Small intestine (tissue), 7 donors: ENCODE measurements at regions not wholly inside any gene's neighbourhood (a gene's known extent, or its start where the extent isn't known, plus 50 kb on each side); places are given as distances from the start of the nearest gene placed in this dataset.

Experiments used
- DNase-seq, 2 donors: peaks; one replicate each; pipeline versions ENCODE4 v3.0.0 to v3.0.0-alpha.2; 2013
- FAIRE-seq: peaks from 2 replicates; lab custom pipeline; 2012; peaks lifted over from hg19 to GRCh38; lab: Jason Lieb, UNC
- H3K27ac ChIP-seq, 3 donors: one replicate each; pipeline ENCODE4 v1.5.1; 2013; ENCODE audit warnings: low read length in 2 of 3, mild to moderate bottlenecking in 2 of 3, control low read depth in 1 of 3, inconsistent platforms in 1 of 3, low read depth in 1 of 3, moderate library complexity in 1 of 3
- H3K27me3 ChIP-seq, 3 donors: one replicate each; pipeline ENCODE4 v1.6.1; 2013; ENCODE audit warnings: low read length in 3 of 3, inconsistent platforms in 1 of 3; ENCODE audit not compliant: control insufficient read depth in 3 of 3, insufficient read depth in 3 of 3
- H3K36me3 ChIP-seq, 3 donors: one replicate each; pipeline ENCODE4 v1.6.1; 2013; ENCODE audit warnings: low read length in 3 of 3, inconsistent platforms in 1 of 3, low read depth in 1 of 3, mild to moderate bottlenecking in 1 of 3, moderate library complexity in 1 of 3; ENCODE audit not compliant: control insufficient read depth in 3 of 3, insufficient read depth in 2 of 3
- H3K4me1 ChIP-seq, 3 donors: one replicate each; pipeline ENCODE4 v1.6.1; 2013; ENCODE audit warnings: low read length in 2 of 3, inconsistent platforms in 1 of 3, low read depth in 1 of 3, mild to moderate bottlenecking in 1 of 3, moderate library complexity in 1 of 3; ENCODE audit not compliant: control insufficient read depth in 3 of 3, insufficient read depth in 2 of 3
- H3K4me3 ChIP-seq, 3 donors: one replicate each; pipeline ENCODE4 v1.5.1; 2013; ENCODE audit warnings: low read length in 3 of 3, control low read depth in 1 of 3, inconsistent platforms in 1 of 3, low read depth in 1 of 3, mild to moderate bottlenecking in 1 of 3, moderate library complexity in 1 of 3
- H3K9me3 ChIP-seq, 2 donors: one replicate each; pipeline ENCODE4 v1.6.1; 2013; ENCODE audit warnings: low read depth in 1 of 2, low read length in 1 of 2; ENCODE audit not compliant: control insufficient read depth in 2 of 2, insufficient read depth in 1 of 2
- WGBS, 3 donors: extraction: QIAGEN DNeasy Blood & Tissue Kit; methylation state at CpG; one replicate each; pipeline ENCODE4 v1.1.7; 2013; 5-methylcytosine and 5-hydroxymethylcytosine counted together
- donor health status: healthy with polysubstance abuse.
- donor health status: control.
- donor health status: control.
- donor health status: Bipolar disorder and iron deficiency.
- donor health status: healthy.

DNA sequence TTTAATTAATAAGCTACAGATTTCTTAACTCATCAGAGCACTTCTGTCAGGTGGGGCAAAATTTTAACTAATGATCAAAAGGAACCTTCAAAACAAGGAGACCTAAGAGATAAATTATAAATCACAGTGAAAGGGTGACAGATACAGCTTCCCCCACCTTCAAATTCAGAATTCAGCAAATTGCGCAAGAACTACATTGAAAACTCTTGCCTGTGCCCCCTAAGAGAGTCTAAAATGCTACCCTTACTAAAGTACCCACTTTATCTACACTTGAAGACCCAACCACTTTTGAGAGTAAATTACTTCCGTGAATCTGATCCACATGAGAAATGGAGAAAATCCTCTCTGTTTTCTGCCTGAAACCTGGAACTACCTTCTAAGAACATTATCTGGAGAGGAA is 324.9 kb downstream of the PAX3 start:
- no peaks in the 10 kb centered on the region for H3K4me1 ChIP-seq
- FAIRE-seq (no peak), DNase-seq (no peak)
- no peaks in the 10 kb centered on the region for H3K9me3 ChIP-seq
- 90 to 95% (median 91%) methylated on average over 2 of the region's 2 CpGs for WGBS, 3 donors
- H3K4me3 ChIP-seq: no peak overlapping the region
- no peaks in the 10 kb centered on the region for H3K27me3 ChIP-seq
- H3K27ac ChIP-seq: no peak overlapping the region
- no peaks in the 10 kb centered on the region for H3K36me3 ChIP-seq

DNA sequence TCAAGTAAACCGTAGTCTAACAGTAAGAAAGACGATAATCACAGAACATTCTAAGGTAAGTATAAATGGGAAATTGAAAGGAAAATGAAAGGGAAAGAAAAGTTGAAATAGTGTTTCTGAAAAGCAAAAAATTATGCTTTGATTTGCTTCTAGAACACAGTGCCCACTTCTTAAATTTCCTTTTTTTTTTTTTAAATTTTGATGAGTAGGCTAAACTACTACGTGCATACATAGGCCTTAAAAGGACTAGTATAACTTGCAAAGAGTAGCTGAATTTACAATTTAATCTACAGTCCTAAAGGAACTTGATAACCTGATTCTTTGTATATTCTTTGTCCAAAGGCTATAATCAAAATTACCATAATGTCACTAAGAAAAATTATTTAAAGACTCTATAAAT is 325.3 kb downstream of the PAX3 start:
- no peak overlapping the region for H3K4me3 ChIP-seq
- H3K27ac ChIP-seq: no peak overlapping the region
- H3K27me3 ChIP-seq: no peaks in the 10 kb centered on the region
- FAIRE-seq (no peak), DNase-seq (no peak)
- H3K36me3 ChIP-seq: no peaks in the 10 kb centered on the region
- H3K9me3 ChIP-seq: no peaks in the 10 kb centered on the region
- WGBS, 3 donors: 87 to 94% (median 91%) methylated on average over 3 of the region's 3 CpGs
- H3K4me1 ChIP-seq: no peaks in the 10 kb centered on the region

DNA sequence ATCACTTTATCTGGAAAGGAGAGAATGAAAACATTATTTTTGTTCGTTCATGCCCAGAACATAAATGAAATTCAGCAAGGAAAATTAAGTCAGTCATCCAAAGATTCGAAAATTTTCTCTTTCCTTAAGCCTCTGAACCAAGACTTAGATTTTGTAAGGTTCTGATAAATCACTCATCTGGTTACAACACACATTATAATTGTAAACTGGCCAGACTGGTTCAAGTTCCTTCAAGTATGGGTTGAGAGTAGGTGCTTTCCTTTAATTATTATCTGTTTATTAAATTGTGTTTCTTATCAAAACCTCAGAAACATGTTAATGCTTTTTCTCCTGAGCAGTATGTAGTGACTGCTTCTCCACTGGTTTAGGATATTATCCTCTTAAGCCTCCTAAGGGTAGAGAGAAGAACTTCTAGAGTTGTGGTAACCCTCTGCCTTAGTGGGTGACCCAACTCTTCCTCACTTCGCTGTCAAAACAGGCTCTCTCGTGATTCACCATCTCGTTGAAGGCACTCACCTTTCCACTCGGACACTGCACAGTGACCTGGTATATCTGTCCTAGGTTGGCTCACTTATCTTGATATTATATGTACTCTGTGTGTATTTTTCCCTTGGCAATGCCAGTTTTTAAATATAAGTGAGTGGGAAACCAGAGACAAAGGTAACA is 325.9 kb downstream of the PAX3 start:
- FAIRE-seq (no peak), DNase-seq (no peak)
- Histone ChIP-seq H3K36me3 (no peaks in the 10 kb centered on the region), H3K4me3 (no peak overlapping the region), H3K27ac (no peak overlapping the region), H3K27me3 (no peaks in the 10 kb centered on the region), H3K9me3 (no peaks in the 10 kb centered on the region), H3K4me1 (no peaks in the 10 kb centered on the region)
- 66 to 81% (median 74%) methylated on average over 6 of the region's 6 CpGs for WGBS, 3 donors

DNA sequence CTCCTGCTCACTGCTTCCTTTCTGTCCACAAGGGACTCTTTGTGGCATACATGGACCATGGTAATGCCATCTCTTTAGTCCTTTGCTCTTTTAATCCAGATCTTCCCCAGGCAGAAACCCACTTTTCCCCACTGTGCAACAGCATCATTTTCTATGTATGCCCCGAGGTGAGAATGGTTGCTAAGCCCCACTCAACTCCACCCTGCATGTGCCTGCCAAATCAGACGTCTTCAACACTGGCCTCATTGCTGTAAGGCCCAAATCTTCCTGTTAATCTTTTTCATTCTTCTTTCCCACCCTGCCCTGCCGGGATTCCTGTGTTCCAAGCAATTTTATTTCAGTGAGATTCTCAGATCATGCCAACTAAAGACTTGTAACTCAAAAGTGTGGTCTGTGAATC is 328.4 kb downstream of the PAX3 start:
- Histone ChIP-seq H3K27me3 (no peaks in the 10 kb centered on the region), H3K4me3 (no peak overlapping the region), H3K36me3 (no peaks in the 10 kb centered on the region), H3K9me3 (no peaks in the 10 kb centered on the region), H3K4me1 (no peaks in the 10 kb centered on the region), H3K27ac (no peak overlapping the region)
- FAIRE-seq (no peak), DNase-seq (no peak)
- 37 to 45% (median 38%) methylated on average over 3 of the region's 3 CpGs for WGBS, 3 donors

DNA sequence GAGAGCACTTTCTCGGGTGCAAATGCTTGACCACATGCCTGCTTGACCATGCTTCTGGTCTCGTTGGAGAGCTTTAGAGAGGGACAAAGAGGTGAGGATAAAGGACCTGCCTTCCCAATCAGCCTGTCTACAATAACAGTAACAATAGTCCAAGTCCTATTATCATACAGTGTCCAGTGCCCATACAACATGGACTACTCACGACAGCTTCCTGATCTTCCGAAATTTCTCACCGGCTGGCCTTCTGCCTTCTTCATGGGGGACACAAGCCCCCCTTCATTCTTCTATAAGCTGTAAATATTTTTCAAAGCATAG is 329.0 kb downstream of the PAX3 start:
- 68 to 76% (median 69%) methylated on average over 5 of the region's 5 CpGs for WGBS, 3 donors

DNA sequence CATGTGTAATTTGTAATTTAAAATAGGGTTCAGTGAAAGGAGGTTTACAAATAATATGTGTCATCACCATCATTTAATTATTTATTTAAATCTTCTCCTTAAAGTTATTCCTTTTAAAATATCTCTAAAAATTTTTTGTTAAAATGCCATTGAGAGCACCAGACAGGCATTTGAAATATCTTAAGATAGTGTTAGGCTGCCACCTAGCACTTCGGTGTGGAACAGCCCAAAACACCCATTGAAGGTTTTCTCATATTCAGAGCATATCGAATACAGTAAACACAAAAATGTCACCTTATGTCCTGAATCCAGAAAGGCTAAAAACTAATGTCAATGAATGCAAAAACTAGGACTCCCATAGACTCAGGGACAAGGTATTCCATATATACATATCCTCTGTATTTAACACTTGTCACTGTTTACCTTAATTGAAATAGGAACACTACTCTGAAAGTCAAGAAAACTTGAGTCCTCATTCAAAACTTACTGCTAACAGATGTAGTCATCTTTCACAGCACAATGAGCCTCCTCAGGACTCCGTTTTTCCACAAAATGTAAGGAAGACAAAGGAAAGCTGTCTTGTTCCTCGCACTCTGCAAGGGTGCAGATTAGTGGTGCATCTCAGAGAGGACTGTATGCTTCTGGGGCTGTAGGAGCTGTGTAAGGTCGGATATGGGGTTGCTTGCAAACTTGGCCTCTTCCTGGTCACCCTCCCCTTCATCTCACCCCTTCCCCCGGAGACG is 329.5 kb downstream of the PAX3 start:
- H3K4me1 ChIP-seq: no peaks in the 10 kb centered on the region
- FAIRE-seq: no peak
- H3K27me3 ChIP-seq: no peaks in the 10 kb centered on the region
- H3K36me3 ChIP-seq: no peaks in the 10 kb centered on the region
- no peaks in the 10 kb centered on the region for H3K9me3 ChIP-seq
- 44 to 46% (median 45%) methylated on average over 7 of the region's 7 CpGs for WGBS, 3 donors
- H3K27ac ChIP-seq: no peak overlapping the region
- no peak overlapping the region for H3K4me3 ChIP-seq
- DNase-seq: peak in 1 of 2 donors; percentile 46

More for the DNA sequence above, 329.0 kb downstream of the PAX3 start:
- H3K4me3 ChIP-seq: no peak overlapping the region
- H3K27ac ChIP-seq: no peak overlapping the region
- no peaks in the 10 kb centered on the region for H3K27me3 ChIP-seq
- no peaks in the 10 kb centered on the region for H3K36me3 ChIP-seq
- no peak for DNase-seq
- no peak for FAIRE-seq
- H3K4me1 ChIP-seq: no peaks in the 10 kb centered on the region
- H3K9me3 ChIP-seq: no peaks in the 10 kb centered on the region

DNA sequence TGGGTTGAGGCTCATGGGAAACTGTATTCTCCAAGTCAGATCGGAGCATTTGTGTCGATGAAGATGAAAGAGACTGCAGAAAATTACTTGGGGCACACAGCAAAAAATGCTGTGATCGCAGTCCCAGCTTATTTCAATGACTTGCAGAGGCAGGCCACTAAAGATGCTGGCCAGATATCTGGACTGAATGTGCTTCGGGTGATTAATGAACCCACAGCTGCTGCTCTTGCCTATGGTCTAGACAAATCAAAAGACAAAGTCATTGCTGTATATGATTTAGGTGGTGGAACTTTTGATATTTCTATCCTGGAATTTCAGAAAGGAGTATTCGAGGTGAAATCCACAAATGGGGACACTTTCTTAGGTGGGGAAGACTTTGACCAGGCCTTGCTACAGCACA is 336.6 kb downstream of the PAX3 start:
- Histone ChIP-seq H3K27ac (no peak overlapping the region), H3K4me3 (no peak overlapping the region), H3K4me1 (no peaks in the 10 kb centered on the region), H3K9me3 (no peaks in the 10 kb centered on the region), H3K27me3 (no peaks in the 10 kb centered on the region), H3K36me3 (no peaks in the 10 kb centered on the region)
- DNase-seq (no peak), FAIRE-seq (no peak)
- 87 to 94% (median 92%) methylated on average over 5 of the region's 5 CpGs for WGBS, 3 donors

DNA sequence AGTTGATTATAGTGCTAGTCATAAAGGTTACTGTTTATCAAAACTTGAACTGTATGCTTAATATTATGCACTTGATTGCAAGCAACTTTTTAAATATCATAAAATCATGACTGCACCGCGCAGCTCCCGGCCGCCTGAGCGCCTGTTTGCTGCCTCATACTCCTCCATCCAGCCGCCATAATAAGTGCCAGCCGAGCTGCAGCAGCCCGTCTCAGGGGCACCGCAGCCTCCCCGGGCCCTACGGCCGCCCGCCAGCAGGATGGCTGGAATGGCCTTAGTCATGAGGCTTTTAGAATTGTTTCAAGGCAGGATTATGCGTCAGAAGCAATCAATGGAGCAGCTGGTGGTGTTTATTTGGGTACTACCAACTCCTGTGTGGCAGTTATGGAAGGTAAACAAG is 337.2 kb downstream of the PAX3 start:
- Histone ChIP-seq H3K27ac (no peak overlapping the region), H3K4me1 (no peaks in the 10 kb centered on the region), H3K36me3 (no peaks in the 10 kb centered on the region), H3K4me3 (no peak overlapping the region), H3K9me3 (no peaks in the 10 kb centered on the region), H3K27me3 (no peaks in the 10 kb centered on the region)
- WGBS, 3 donors: 87 to 94% (median 93%) methylated on average over 14 of the region's 14 CpGs
- FAIRE-seq (no peak), DNase-seq (no peak)
